SU-DHL-6 (cell line): ENCODE measurements at regions not wholly inside any gene's neighbourhood (a gene's known extent, or its start where the extent isn't known, plus 50 kb on each side); places are given as distances from the start of the nearest gene placed in this dataset.

Source experiments
- H2AFZ ChIP-seq: fragments of 200-600 bp; sonication (generic); 2 replicates; pipeline ENCODE4 v1.6.1; 2014; ENCODE audit warnings: low read depth, mild to moderate bottlenecking, moderate library complexity, mixed read lengths, antibody characterized with exemption, low read length; ENCODE audit not compliant: severe bottlenecking
- H3F3A ChIP-seq: fragments of 200-600 bp; shearing (Covaris generic); 2 replicates; pipeline ENCODE4 v1.6.0; 2016; ENCODE audit warnings: antibody characterized with exemption, mild to moderate bottlenecking; ENCODE audit not compliant: insufficient read depth
- H3K27ac ChIP-seq: fragments of 200-600 bp; sonication (generic); 2 replicates; pipeline ENCODE4 v1.5.1; 2016; ENCODE audit warnings: low read depth, mild to moderate bottlenecking, low read length, moderate library complexity, mixed read lengths
- H3K27me3 ChIP-seq: fragments of 200-600 bp; sonication (generic), shearing (Covaris generic); 2 replicates; pipeline ENCODE4 v1.6.0; 2014; ENCODE audit warnings: mild to moderate bottlenecking, low read length
- H3K36me3 ChIP-seq: fragments of 200-600 bp; sonication (generic); 2 replicates; pipeline ENCODE4 v1.6.1; 2014; ENCODE audit warnings: mild to moderate bottlenecking, low read length, mixed read lengths
- H3K4me2 ChIP-seq: fragments of 300-600, 200-600 bp; shearing (Covaris generic), sonication (generic); 2 replicates; pipeline ENCODE4 v1.6.0; 2014; ENCODE audit warnings: low read length, low read depth, mild to moderate bottlenecking; ENCODE audit not compliant: poor library complexity, severe bottlenecking
- H3K4me3 ChIP-seq: fragments of 200-600 bp; sonication (generic); 2 replicates; pipeline ENCODE4 v1.5.1; 2014; ENCODE audit warnings: antibody characterized with exemption, low read length, mild to moderate bottlenecking, mixed read lengths; ENCODE audit not compliant: insufficient read depth, poor library complexity, severe bottlenecking
- H3K79me2 ChIP-seq: fragments of 200-600 bp; sonication (generic); 2 replicates; pipeline ENCODE4 v1.6.1; 2014; ENCODE audit warnings: mild to moderate bottlenecking, low read length, moderate library complexity; ENCODE audit not compliant: insufficient read depth
- H3K9ac ChIP-seq: fragments of 200-600 bp; sonication (generic); 2 replicates; pipeline ENCODE4 v1.7.0; 2014; ENCODE audit warnings: mild to moderate bottlenecking, low read length
- H3K9me2 ChIP-seq: fragments of 200-600 bp; sonication (generic); replicated peaks from 2 replicates; pipeline ENCODE4 v1.6.1; 2014; ENCODE audit warnings: low read length; ENCODE audit not compliant: insufficient read depth
- H3K9me3 ChIP-seq: fragments of 200-600 bp; sonication (generic); 2 replicates; pipeline ENCODE4 v1.6.1; 2014; ENCODE audit warnings: low read length, mixed read lengths; ENCODE audit not compliant: insufficient read depth
- H4K20me1 ChIP-seq: fragments of 200-600 bp; sonication (generic); 2 replicates; pipeline ENCODE4 v1.6.1; 2014; ENCODE audit warnings: low read depth, mild to moderate bottlenecking, antibody characterized with exemption, low read length, moderate library complexity, mixed read lengths
- CTCF ChIP-seq: fragments of 200-600 bp; sonication (generic); IDR thresholded peaks from one replicate; pipeline ENCODE4 v1.5.1; 2017; ENCODE audit warnings: antibody characterized with exemption, mild to moderate bottlenecking, low read length, moderate library complexity; ENCODE audit not compliant: insufficient read depth, poor library complexity, severe bottlenecking
- EZH2phosphoT487 ChIP-seq: fragments of 200-600 bp; sonication (generic), shearing (Covaris generic); conservative IDR thresholded peaks from 2 replicates; pipeline ENCODE4 v1.6.1; 2018; ENCODE audit warnings: mild to moderate bottlenecking, antibody characterized with exemption, low read length, moderate library complexity, mixed read lengths

- Histone ChIP-seq H3K79me2 (no peaks in the 10 kb centered on the region), H3K27me3 (no peaks in the 10 kb centered on the region), H3K4me2 (no peak overlapping the region), H2AFZ (no peak overlapping the region), H3K9ac (no peak overlapping the region), H3K36me3 (no peaks in the 10 kb centered on the region), H4K20me1 (no peaks in the 10 kb centered on the region), H3K27ac (no peak overlapping the region), H3K9me2 (no peaks in the 10 kb centered on the region), H3F3A (no peaks in the 10 kb centered on the region), H3K4me3 (no peak overlapping the region), H3K9me3 (no peaks in the 10 kb centered on the region)
- TF ChIP-seq CTCF (no peak), EZH2phosphoT487 (no peak)
Measured at GRCh38 chrX:13467243-13467642, 102.2 kb upstream of the EGFL6 start.

GRCh38 chrX:13464599-13465275 lies 104.7 kb upstream of the EGFL6 start:
- Histone ChIP-seq H4K20me1 (no peaks in the 10 kb centered on the region), H3K9me2 (no peaks in the 10 kb centered on the region), H2AFZ (no peak overlapping the region), H3F3A (no peaks in the 10 kb centered on the region), H3K4me2 (no peak overlapping the region), H3K4me3 (no peak overlapping the region), H3K27ac (no peak overlapping the region), H3K9ac (no peak overlapping the region), H3K79me2 (no peaks in the 10 kb centered on the region), H3K9me3 (no peaks in the 10 kb centered on the region), H3K27me3 (no peaks in the 10 kb centered on the region), H3K36me3 (no peaks in the 10 kb centered on the region)
- TF ChIP-seq CTCF (no peak), EZH2phosphoT487 (no peak)

- Histone ChIP-seq H3K27me3 (no peaks in the 10 kb centered on the region), H3K9me2 (no peaks in the 10 kb centered on the region), H3K4me3 (no peak overlapping the region), H3K27ac (no peak overlapping the region), H3K9me3 (no peaks in the 10 kb centered on the region), H2AFZ (no peak overlapping the region), H4K20me1 (no peaks in the 10 kb centered on the region), H3K79me2 (no peaks in the 10 kb centered on the region), H3K4me2 (no peak overlapping the region), H3F3A (no peaks in the 10 kb centered on the region), H3K9ac (no peak overlapping the region), H3K36me3 (no peaks in the 10 kb centered on the region)
- TF ChIP-seq CTCF (no peak), EZH2phosphoT487 (no peak)
Measured at GRCh38 chrX:13463608-13464007, 105.8 kb upstream of the EGFL6 start.
